ENCODE measurements at regions not wholly inside any gene's neighbourhood (a gene's known extent, or its start where the extent isn't known, plus 50 kb on each side); places are given as distances from the start of the nearest gene placed in this dataset.

DNA sequence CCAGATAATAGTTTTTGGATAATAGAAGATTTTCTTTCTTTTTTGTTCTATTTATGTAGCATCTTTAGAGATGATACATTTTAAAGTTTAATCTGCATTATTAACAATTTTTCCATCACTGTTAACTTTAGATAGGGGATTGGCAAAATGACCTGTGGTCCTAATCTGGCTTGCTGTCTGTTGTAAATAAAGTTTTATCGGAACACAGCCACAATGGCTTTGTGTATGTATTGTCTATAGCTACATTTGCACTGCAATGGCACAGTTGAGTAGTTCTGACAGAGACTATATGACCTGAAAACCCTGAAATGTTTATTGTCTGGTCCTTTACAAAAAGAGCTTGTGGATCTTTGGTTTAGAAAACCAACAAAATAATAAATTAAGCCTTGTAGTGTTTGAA, 97.0 kb upstream of the CERS6 start:
- H4K20me1 ChIP-seq (replicated peaks; ENCODE audit: control insufficient read depth, extremely low read depth, insufficient read depth, low read length), result no peaks in the 10 kb centered on the region
- no peak overlapping the region for H2AFZ ChIP-seq (ENCODE audit: low read depth, low read length)
- no peaks in the 10 kb centered on the region for H3K79me2 ChIP-seq (ENCODE audit: control insufficient read depth, insufficient read depth, low read length)
- no peak for TF ChIP-seq GATA2 (IDR thresholded peaks at IDR 0.05; ENCODE audit: insufficient read depth, insufficient read length, low read depth, low read length)
- dilution Hi-C loops (cut with MboI; ENCODE audit: extremely low pct_ligation_motif_present, low sequenced_read_pairs) (no loop called here), intact Hi-C loops (cut with micrococcal nuclease) (no loop called here)
- no peak overlapping the region for H3K9ac ChIP-seq (replicated peaks; ENCODE audit: extremely low read depth, insufficient read depth, low read length)
- FAIRE-seq (no peak), DNase-seq (ENCODE audit: low read depth, low spot score) (no peak)
- no TSS peak for BruUV-seq (replicated peaks)
- no peaks in the 10 kb centered on the region for H3K9me1 ChIP-seq (replicated peaks; ENCODE audit: control insufficient read depth, extremely low read depth, insufficient read depth, low read length)
- no peak overlapping the region for H3K27ac ChIP-seq (ENCODE audit: insufficient read depth, low read depth, low read length)
- H3K27me3 ChIP-seq (ENCODE audit: control insufficient read depth in 2 of 2, insufficient read depth in 2 of 2, low read length in 2 of 2), result no peaks in the 10 kb centered on the region
- no peaks in the 10 kb centered on the region for H3K9me3 ChIP-seq (replicated peaks; ENCODE audit: control insufficient read depth, insufficient read depth, low read length)
- POLR2A ChIA-PET, result no interaction called here
- H3K4me2 ChIP-seq (ENCODE audit: insufficient read depth, low read length), result no peak overlapping the region
- CTCF ChIA-PET, result no interaction called here
- H3K4me1 ChIP-seq (ENCODE audit: control insufficient read depth, extremely low read depth, insufficient read depth, low read length), result no peaks in the 10 kb centered on the region
- H3K4me3 ChIP-seq (replicated peaks in 1 of 3; ENCODE audit: insufficient read depth in 1 of 3, low read depth in 1 of 3, low read length in 3 of 3), result no peak overlapping the region
- H3K36me3 ChIP-seq (ENCODE audit: control insufficient read depth in 2 of 2, extremely low read depth in 1 of 2, insufficient read depth in 2 of 2, low read length in 2 of 2), result no peaks in the 10 kb centered on the region

DNA sequence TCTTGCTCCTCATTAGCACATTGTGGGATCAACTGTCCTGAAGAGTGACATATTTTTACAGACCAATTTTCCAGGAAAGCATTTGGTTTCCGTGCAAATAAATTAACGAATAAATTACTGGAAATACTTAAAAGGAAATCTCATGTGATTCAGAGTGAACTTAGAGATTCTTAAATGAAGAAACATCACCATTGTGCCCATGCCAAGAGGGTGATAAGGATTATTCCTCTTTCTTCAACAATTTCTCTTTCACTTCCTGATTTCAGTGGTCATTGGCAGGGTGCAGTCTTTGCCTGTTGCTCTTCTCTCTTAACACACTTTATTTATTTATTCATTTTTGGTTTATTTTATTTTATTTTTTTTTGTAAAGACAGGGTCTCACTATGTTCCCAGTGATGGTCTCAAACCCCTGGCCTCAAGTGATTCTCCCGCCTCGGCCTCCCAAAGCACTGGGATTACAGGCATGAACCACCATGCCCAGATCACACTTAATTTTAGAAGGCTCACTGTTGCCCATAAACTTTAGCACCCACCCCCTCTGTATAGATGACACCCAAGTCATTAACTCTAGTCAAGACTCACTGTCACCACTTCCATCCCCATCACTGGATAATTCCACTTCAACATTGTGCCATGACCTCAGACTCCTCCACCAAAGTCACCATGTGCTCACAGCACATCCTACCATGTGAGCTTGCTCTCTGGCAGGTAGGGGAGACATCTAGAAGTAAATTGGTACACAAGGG, 92.6 kb upstream of the CERS6 start:
- intact Hi-C loops (cut with micrococcal nuclease), result no loop called here
- Histone ChIP-seq H3K36me3 (ENCODE audit: control insufficient read depth in 2 of 2, extremely low read depth in 1 of 2, insufficient read depth in 2 of 2, low read length in 2 of 2) (no peaks in the 10 kb centered on the region), H3K79me2 (ENCODE audit: control insufficient read depth, insufficient read depth, low read length) (no peaks in the 10 kb centered on the region), H3K27ac (ENCODE audit: insufficient read depth, low read depth, low read length) (no peak overlapping the region), H3K9me1 (replicated peaks; ENCODE audit: control insufficient read depth, extremely low read depth, insufficient read depth, low read length) (no peaks in the 10 kb centered on the region), H3K27me3 (ENCODE audit: control insufficient read depth in 2 of 2, insufficient read depth in 2 of 2, low read length in 2 of 2) (no peaks in the 10 kb centered on the region), H3K4me2 (ENCODE audit: insufficient read depth, low read length) (no peak overlapping the region), H3K4me1 (ENCODE audit: control insufficient read depth, extremely low read depth, insufficient read depth, low read length) (no peaks in the 10 kb centered on the region), H3K9me3 (replicated peaks; ENCODE audit: control insufficient read depth, insufficient read depth, low read length) (no peaks in the 10 kb centered on the region), H3K4me3 (replicated peaks in 1 of 3; ENCODE audit: insufficient read depth in 1 of 3, low read depth in 1 of 3, low read length in 3 of 3) (no peak overlapping the region), H2AFZ (ENCODE audit: low read depth, low read length) (no peak overlapping the region), H3K9ac (replicated peaks; ENCODE audit: extremely low read depth, insufficient read depth, low read length) (no peak overlapping the region), H4K20me1 (replicated peaks; ENCODE audit: control insufficient read depth, extremely low read depth, insufficient read depth, low read length) (no peaks in the 10 kb centered on the region)
- TF ChIP-seq, protein P1, sequence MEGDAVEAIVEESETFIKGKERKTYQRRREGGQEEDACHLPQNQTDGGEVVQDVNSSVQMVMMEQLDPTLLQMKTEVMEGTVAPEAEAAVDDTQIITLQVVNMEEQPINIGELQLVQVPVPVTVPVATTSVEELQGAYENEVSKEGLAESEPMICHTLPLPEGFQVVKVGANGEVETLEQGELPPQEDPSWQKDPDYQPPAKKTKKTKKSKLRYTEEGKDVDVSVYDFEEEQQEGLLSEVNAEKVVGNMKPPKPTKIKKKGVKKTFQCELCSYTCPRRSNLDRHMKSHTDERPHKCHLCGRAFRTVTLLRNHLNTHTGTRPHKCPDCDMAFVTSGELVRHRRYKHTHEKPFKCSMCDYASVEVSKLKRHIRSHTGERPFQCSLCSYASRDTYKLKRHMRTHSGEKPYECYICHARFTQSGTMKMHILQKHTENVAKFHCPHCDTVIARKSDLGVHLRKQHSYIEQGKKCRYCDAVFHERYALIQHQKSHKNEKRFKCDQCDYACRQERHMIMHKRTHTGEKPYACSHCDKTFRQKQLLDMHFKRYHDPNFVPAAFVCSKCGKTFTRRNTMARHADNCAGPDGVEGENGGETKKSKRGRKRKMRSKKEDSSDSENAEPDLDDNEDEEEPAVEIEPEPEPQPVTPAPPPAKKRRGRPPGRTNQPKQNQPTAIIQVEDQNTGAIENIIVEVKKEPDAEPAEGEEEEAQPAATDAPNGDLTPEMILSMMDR (IDR thresholded peaks at IDR 0.05; ENCODE audit: extremely low read depth in 1 of 2, insufficient read depth in 1 of 2, low read depth in 1 of 2, low read length in 2 of 2), result no peak
- TF ChIP-seq POLR2AphosphoS5 (IDR thresholded peaks at IDR 0.05; ENCODE audit: insufficient read depth, low read depth, low read length), result no peak
- TF ChIP-seq EZH2 (IDR thresholded peaks at IDR 0.05; ENCODE audit: borderline replicate concordance, low read depth, low read length, severe bottlenecking), result no peak
- TF ChIP-seq POLR2A (IDR thresholded peaks at IDR 0.05; ENCODE audit: low read depth, low read length), result no peak
- TF ChIP-seq, protein P2, sequence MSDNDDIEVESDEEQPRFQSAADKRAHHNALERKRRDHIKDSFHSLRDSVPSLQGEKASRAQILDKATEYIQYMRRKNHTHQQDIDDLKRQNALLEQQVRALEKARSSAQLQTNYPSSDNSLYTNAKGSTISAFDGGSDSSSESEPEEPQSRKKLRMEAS (IDR thresholded peaks at IDR 0.05; ENCODE audit: insufficient read depth, insufficient read length), result no peak
- TF ChIP-seq MYC (IDR thresholded peaks at IDR 0.05; ENCODE audit: low read depth, low read length), result no peak
- no peak for TF ChIP-seq FOS (IDR thresholded peaks at IDR 0.05; ENCODE audit: borderline replicate concordance, insufficient read depth, low read length)
- no peak for TF ChIP-seq JUN (IDR thresholded peaks at IDR 0.05; ENCODE audit: borderline replicate concordance, insufficient read depth, insufficient read length, low read depth)
- TF ChIP-seq GATA2 (IDR thresholded peaks at IDR 0.05; ENCODE audit: insufficient read depth, insufficient read length, low read depth, low read length), result no peak
- DNase-seq (ENCODE audit: low read depth, low spot score) (no peak), FAIRE-seq (no peak)
- CTCF ChIA-PET, result no interaction called here
- POLR2A ChIA-PET, result no interaction called here
- dilution Hi-C loops (cut with MboI; ENCODE audit: extremely low pct_ligation_motif_present, low sequenced_read_pairs), result no loop called here
- BruUV-seq (replicated peaks), result no TSS peak

All from endothelial cell of umbilical vein (primary cell).